ENCODE measurements at regions not wholly inside any gene's neighbourhood (a gene's known extent, or its start where the extent isn't known, plus 50 kb on each side); places are given as distances from the start of the nearest gene placed in this dataset.

DNA sequence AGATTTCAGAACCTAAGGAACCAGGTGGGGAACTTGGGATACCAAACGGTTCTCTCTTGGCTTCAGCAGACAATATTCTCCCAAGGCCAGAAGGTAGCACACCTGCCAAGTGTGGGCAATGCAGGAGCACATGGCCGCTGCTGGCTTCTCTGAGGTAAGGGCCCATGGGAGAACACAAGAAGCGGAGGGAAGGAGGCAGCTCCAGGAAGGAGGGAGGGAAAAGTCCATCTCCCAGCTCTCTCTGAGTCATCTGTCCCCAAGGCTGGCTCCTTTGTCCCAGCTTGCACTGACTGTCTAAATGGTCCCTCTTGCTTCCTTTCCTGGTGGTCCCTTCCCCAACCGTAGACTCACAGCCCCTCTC lies 557.9 kb upstream of the CADM1 start:
- Histone ChIP-seq H4K20me1 (ENCODE audit: insufficient read depth, low read length) (no peaks in the 10 kb centered on the region), H3K79me2 (ENCODE audit: insufficient read depth, low read length) (no peaks in the 10 kb centered on the region), H3K36me3 (replicated peaks in 1 of 2; ENCODE audit: control insufficient read depth in 1 of 2, insufficient read depth in 2 of 2, low read length in 2 of 2) (no peaks in the 10 kb centered on the region), H3K9me3 (ENCODE audit: low read length) (no peaks in the 10 kb centered on the region), H2AFZ (ENCODE audit: low read length) (no peak overlapping the region), H3K27me3 (ENCODE audit: control insufficient read depth in 1 of 2, insufficient read depth in 2 of 2, low read length in 2 of 2) (peaks cover 2 to 14% of the 10 kb centered on the region in 2 experiments; a peak in 3 of 5 replicates), H3K4me2 (ENCODE audit: low read depth, low read length) (no peak overlapping the region), H3K9ac (ENCODE audit: insufficient read depth, low read depth, low read length) (no peak overlapping the region), H3K4me1 (ENCODE audit: insufficient read depth, low read length) (no peaks in the 10 kb centered on the region), H3K27ac (ENCODE audit: extremely low read length, insufficient read depth, low read length) (no peak overlapping the region), H3K4me3 (replicated peaks in 1 of 3; ENCODE audit: insufficient read depth in 1 of 3, low read depth in 2 of 3, low read length in 3 of 3) (no peak overlapping the region)
- intact Hi-C loops (cut with micrococcal nuclease; ENCODE audit: unreplicated experiment) (no loop called here), in situ Hi-C loops (cut with HindIII; ENCODE audit: extremely low pct_ligation_motif_present, low pct_unique_long_range_greater_than_20kb) (no loop called here)
- BruUV-seq (replicated peaks), result no TSS peak
- CTCF ChIA-PET (ENCODE audit: low intra/inter-chr PET ratio, low total read pairs), result no interaction called here
- no peak for TF ChIP-seq RNF219 (CRISPR knock-in tag; IDR thresholded peaks at IDR 0.05)
- TF ChIP-seq ZNF234 (CRISPR knock-in tag; conservative IDR thresholded peaks at IDR 0.05), result no peak
- no peak for TF ChIP-seq SMAD3 (CRISPR knock-in tag; IDR thresholded peaks at IDR 0.05)
- TF ChIP-seq MBD4 (IDR thresholded peaks at IDR 0.05; ENCODE audit: borderline replicate concordance, low read length), result no peak
- TF ChIP-seq ZBTB43 (CRISPR knock-in tag; conservative IDR thresholded peaks at IDR 0.05), result no peak
- no peak for TF ChIP-seq TBX2 (CRISPR knock-in tag; IDR thresholded peaks at IDR 0.05; ENCODE audit: borderline replicate concordance)
- no peak for TF ChIP-seq HOXA5 (CRISPR knock-in tag; IDR thresholded peaks at IDR 0.05)
- TF ChIP-seq ZNF530 (CRISPR knock-in tag; IDR thresholded peaks at IDR 0.05; ENCODE audit: low read depth), result no peak
- TF ChIP-seq, protein P1, sequence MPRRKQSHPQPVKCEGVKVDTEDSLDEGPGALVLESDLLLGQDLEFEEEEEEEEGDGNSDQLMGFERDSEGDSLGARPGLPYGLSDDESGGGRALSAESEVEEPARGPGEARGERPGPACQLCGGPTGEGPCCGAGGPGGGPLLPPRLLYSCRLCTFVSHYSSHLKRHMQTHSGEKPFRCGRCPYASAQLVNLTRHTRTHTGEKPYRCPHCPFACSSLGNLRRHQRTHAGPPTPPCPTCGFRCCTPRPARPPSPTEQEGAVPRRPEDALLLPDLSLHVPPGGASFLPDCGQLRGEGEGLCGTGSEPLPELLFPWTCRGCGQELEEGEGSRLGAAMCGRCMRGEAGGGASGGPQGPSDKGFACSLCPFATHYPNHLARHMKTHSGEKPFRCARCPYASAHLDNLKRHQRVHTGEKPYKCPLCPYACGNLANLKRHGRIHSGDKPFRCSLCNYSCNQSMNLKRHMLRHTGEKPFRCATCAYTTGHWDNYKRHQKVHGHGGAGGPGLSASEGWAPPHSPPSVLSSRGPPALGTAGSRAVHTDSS (CRISPR knock-in tag; conservative IDR thresholded peaks at IDR 0.05), result no peak
- no peak for TF ChIP-seq SKI (IDR thresholded peaks at IDR 0.05; ENCODE audit: partially characterized antibody)
- no peak for TF ChIP-seq U2AF2 (IDR thresholded peaks at IDR 0.05; ENCODE audit: low read depth, low read length)
- TF ChIP-seq ELF3 (CRISPR knock-in tag; IDR thresholded peaks at IDR 0.05), result no peak
- TF ChIP-seq ZNF501 (CRISPR knock-in tag; IDR thresholded peaks at IDR 0.05), result no peak
- no peak for TF ChIP-seq ZNF775 (CRISPR knock-in tag; IDR thresholded peaks at IDR 0.05; ENCODE audit: borderline replicate concordance)
- TF ChIP-seq HNF4G (IDR thresholded peaks at IDR 0.05; ENCODE audit: borderline replicate concordance, low read depth, low read length), result no peak
- TF ChIP-seq HNF4G (CRISPR knock-in tag; IDR thresholded peaks at IDR 0.05; ENCODE audit: borderline replicate concordance, low read depth), result no peak
- no peak for TF ChIP-seq ZNF766 (CRISPR knock-in tag; IDR thresholded peaks at IDR 0.05; ENCODE audit: borderline replicate concordance)
- no peak for TF ChIP-seq RFXANK (CRISPR knock-in tag; IDR thresholded peaks at IDR 0.05)
- TF ChIP-seq ZNF282 (IDR thresholded peaks at IDR 0.05; ENCODE audit: partially characterized antibody), result no peak
- no peak for TF ChIP-seq ZNF782 (CRISPR knock-in tag; IDR thresholded peaks at IDR 0.05; ENCODE audit: borderline replicate concordance)
- DNase-seq (ENCODE audit: low spot score), result no peak
- POLR2A ChIA-PET, result no interaction called here
- WGBS (ENCODE audit: low lambda C conversion rate), result 38% methylated on average over 4 of the region's 4 CpGs
- no peak for FAIRE-seq
- no peak for ATAC-seq

Data from HepG2 (cell line).